HG03108 (cell line): ENCODE measurements at regions not wholly inside any gene's neighbourhood (a gene's known extent, or its start where the extent isn't known, plus 50 kb on each side); places are given as distances from the start of the nearest gene placed in this dataset.
A peak's percentile ranks its signal among the peaks of the same experiment; 100 is the strongest.

ENCODE experiments used
- ATAC-seq: cut with Tn5 transposase; IDR thresholded peaks from one replicate; pipeline ENCODE4 v1.9.1; 2021; ENCODE audit warnings: moderate library complexity; ENCODE audit not compliant: unreplicated experiment

GRCh38 chrX:16444353-16444752, 205.6 kb upstream of the S100G start:
- ATAC-seq = no peak

GRCh38 chrX:16445166-16445752, 204.7 kb upstream of the S100G start:
- ATAC-seq = peak; percentile 49

GRCh38 chrX:16451334-16451733, 198.6 kb upstream of the S100G start:
- ATAC-seq = no peak

- no peak for ATAC-seq
These were observed 195.0 kb upstream of the S100G start for GRCh38 chrX:16454926-16455325.

GRCh38 chrX:16457239-16457638, 192.7 kb upstream of the S100G start:
- ATAC-seq = no peak

DNA sequence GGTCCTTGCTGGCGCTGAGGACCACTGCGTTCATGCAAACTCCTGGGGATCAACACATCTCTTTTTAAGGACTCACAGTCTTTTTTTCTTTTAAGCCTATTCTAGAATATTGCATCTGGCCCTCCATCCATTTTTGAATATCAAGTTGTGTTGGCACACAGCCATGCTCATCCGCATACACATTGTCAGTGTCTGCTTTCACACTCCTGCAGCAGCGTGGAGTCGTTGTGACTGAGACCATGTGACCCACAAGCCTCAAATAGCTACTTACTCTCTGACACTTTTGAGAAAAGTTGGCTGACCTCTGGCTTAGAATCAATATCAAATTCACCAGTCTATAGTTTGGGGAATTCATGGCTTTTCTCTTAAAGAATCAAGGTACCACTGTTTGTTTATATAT, 191.8 kb upstream of the S100G start:
- ATAC-seq = no peak

DNA sequence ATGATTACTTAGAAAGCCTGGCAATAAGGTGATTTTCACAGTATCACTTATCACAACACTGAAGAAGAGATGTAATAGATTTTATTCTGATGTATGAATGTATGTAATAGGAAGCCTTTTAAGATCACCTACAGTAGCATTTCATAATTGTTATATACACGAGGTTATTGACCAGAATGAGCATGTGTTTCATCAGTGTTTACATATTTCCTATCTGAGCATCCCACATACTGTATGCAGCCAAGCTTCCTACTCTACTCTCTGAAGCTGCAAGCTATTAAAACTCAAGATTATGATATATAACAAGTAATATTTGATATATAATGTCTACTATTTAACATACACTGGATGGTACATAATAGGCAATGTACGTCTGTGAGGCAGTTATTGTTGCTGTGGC, 190.9 kb upstream of the S100G start:
- ATAC-seq = no peak

DNA sequence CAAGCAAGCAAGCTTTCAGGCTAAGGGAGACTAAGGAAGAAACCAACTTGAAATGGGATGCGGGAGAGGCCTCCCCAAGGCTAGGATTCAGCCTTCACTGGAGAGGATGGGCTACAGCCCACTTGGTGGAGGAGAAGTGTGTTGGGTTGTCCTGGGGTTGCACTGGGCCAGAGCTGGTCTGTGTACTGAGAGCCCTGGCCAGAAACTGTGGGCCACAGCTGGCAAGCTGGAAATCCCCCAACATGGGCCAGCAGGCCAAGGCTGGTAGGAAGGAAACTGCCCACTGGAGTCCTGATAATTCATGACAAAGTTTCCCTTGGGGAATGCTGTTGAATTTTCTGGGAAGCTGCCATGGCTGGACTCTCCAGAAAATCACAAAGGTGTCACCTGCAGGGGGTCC, 188.0 kb upstream of the S100G start:
- no peak for ATAC-seq

GRCh38 chrX:16462912-16463311, 187.0 kb upstream of the S100G start:
- ATAC-seq = no peak

- ATAC-seq = no peak
These were observed 185.6 kb upstream of the S100G start for GRCh38 chrX:16464369-16464768.

DNA sequence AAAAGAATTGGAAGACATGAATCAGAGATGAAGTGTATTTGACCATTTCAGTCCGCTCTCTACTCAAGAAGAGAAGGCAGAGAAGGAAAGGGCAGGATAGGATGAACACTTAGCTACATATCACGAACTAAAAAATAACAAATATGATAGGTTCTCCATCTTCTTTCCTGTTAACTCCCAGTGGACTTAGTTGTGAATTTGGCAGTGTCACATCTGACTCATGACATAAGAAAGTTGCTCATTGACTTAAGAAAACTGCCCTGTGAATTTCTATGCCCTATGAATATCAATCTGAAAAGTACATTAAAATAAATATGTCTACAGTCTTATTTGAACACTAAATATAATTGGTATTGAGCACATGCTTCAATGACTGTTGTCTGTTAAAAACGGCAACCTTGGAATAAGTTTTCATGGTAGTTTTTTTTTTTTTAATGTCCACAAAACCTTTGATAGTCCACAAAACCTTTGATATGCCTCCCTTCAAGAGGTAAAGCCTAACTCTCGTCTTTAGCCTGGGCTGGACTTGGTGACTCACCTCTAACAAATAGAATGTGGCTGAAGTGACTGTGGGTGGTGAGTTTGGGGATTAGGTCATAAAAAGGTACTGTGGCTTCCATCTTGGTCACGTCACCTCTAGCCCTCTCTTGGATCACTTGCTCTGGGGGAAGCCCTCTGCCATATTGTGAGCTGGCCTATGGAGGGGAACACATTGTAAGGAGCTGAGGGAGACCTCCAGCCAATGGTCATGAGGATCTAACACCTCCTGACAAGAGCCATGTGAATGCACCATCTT, 184.7 kb upstream of the S100G start:
- ATAC-seq = no peak

DNA sequence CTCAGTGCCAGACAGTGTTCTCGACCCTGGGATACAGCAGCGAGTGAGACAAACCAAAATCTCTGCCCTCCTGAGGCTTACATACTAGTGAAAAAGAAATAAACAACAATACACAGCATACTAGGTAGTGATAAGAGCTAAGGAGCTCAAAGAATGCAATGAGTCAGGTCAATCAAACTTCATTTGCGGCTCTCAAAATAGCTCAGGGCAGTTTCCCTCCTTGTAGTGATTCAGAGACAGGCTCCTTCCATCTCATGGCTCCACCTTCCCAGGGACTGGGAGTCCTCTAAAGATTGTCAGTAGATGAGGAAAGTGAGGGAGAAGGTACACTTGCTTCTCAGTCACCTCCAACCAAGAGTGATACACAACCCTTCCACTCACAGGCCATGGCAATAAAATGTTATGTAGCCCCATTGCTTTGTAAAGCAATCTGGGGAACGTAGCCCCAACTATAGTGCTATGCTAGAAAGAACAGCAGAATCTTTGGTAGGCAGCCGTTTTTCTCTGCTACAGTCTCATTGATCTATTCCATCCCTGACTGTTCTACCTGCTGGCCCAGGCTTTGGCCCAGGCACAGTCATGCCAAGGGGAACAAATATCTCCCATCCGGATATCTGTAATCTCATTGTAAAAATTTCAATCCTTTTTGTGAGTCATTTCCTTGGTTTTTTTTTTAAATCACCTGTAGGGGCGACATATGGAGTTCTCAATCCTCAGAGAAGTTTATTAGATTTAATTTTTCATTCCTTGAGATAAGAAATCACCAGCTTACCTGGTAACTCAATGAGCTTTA, 183.1 kb upstream of the S100G start:
- no peak for ATAC-seq

GRCh38 chrX:16469870-16470269, 180.1 kb upstream of the S100G start:
- ATAC-seq = no peak

DNA sequence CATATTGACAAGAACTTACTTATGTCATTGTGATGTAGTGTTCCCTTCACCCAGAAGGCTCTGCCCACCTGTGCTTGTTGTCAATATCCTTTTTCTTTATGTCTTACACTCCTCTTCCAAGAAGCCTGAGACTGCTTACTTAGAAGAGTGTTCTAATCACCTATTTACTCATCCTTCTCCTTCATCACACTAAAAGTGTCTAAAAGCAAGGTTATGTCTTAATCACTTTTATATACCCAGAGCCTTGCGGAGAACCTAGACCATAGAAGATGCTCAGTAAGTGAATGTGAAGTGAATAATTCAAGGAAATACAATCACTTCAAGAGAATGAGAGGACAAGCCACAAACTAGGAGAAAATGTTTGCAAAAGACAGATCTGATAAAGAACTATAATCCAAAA, 177.6 kb upstream of the S100G start:
- no peak for ATAC-seq

- no peak for ATAC-seq
These were observed 175.4 kb upstream of the S100G start for GRCh38 chrX:16474511-16474910.

GRCh38 chrX:16476009-16476408, 173.9 kb upstream of the S100G start:
- ATAC-seq = no peak

- no peak for ATAC-seq
These were observed 173.3 kb upstream of the S100G start for GRCh38 chrX:16476692-16477091.

- ATAC-seq = no peak
These were observed 170.6 kb upstream of the S100G start for GRCh38 chrX:16479206-16479869.

- no peak for ATAC-seq
These were observed 169.9 kb upstream of the S100G start for GRCh38 chrX:16480049-16480448.

- no peak for ATAC-seq
These were observed 165.6 kb upstream of the S100G start for GRCh38 chrX:16484338-16484737.

- no peak for ATAC-seq
These were observed 162.2 kb upstream of the S100G start for GRCh38 chrX:16487620-16488385.
